ENCODE measurements at regions not wholly inside any gene's neighbourhood (a gene's known extent, or its start where the extent isn't known, plus 50 kb on each side); places are given as distances from the start of the nearest gene placed in this dataset.

- TF ChIP-seq, protein P1, sequence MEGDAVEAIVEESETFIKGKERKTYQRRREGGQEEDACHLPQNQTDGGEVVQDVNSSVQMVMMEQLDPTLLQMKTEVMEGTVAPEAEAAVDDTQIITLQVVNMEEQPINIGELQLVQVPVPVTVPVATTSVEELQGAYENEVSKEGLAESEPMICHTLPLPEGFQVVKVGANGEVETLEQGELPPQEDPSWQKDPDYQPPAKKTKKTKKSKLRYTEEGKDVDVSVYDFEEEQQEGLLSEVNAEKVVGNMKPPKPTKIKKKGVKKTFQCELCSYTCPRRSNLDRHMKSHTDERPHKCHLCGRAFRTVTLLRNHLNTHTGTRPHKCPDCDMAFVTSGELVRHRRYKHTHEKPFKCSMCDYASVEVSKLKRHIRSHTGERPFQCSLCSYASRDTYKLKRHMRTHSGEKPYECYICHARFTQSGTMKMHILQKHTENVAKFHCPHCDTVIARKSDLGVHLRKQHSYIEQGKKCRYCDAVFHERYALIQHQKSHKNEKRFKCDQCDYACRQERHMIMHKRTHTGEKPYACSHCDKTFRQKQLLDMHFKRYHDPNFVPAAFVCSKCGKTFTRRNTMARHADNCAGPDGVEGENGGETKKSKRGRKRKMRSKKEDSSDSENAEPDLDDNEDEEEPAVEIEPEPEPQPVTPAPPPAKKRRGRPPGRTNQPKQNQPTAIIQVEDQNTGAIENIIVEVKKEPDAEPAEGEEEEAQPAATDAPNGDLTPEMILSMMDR (IDR thresholded peaks at IDR 0.05): no peak
- TF ChIP-seq EP300 (IDR thresholded peaks at IDR 0.05): no peak
- no peak for TF ChIP-seq POLR2A (IDR thresholded peaks at IDR 0.05)
Measured at GRCh38 chr1:55825461-55825860, 610.3 kb upstream of the USP24 start.

Data from tibial nerve (tissue), 4 donors.